Fibroblast of upper back skin (primary cell): ENCODE measurements at regions not wholly inside any gene's neighbourhood (a gene's known extent, or its start where the extent isn't known, plus 50 kb on each side); places are given as distances from the start of the nearest gene placed in this dataset.
A peak's percentile ranks its signal among the peaks of the same experiment; 100 is the strongest.

Experiments
- DNase-seq: peaks from one replicate; pipeline ENCODE4 v3.0.0-alpha.2; 2013

GRCh38 chr1:22267413-22268175, 124.7 kb upstream of the WNT4 start:
- no peak for DNase-seq

- DNase-seq, result no peak
Observed at GRCh38 chr1:22268327-22268726, 125.4 kb upstream of the WNT4 start.

GRCh38 chr1:22271847-22272801, 129.2 kb upstream of the WNT4 start:
- no peak for DNase-seq

- DNase-seq, result no peak
Observed at GRCh38 chr1:22273686-22274681, 131.1 kb upstream of the WNT4 start.

GRCh38 chr1:22275167-22275566, 132.3 kb upstream of the WNT4 start:
- DNase-seq, result no peak

GRCh38 chr1:22275626-22276395, 132.9 kb upstream of the WNT4 start:
- DNase-seq, result peak; percentile 32

- no peak for DNase-seq
Observed at GRCh38 chr1:22276396-22276748, 133.5 kb upstream of the WNT4 start.

GRCh38 chr1:22277662-22278061, 134.8 kb upstream of the WNT4 start:
- no peak for DNase-seq

GRCh38 chr1:22279735-22280134, 136.8 kb upstream of the WNT4 start:
- DNase-seq, result no peak

- DNase-seq, result no peak
Observed at GRCh38 chr1:22280526-22280925, 137.6 kb upstream of the WNT4 start.

- DNase-seq, result no peak
Observed at GRCh38 chr1:22281521-22282363, 138.8 kb upstream of the WNT4 start.

GRCh38 chr1:22282364-22282995, 139.6 kb upstream of the WNT4 start:
- DNase-seq, result no peak

GRCh38 chr1:22283596-22283995, 140.7 kb upstream of the WNT4 start:
- no peak for DNase-seq

- DNase-seq, result no peak
Observed at GRCh38 chr1:22284236-22284635, 141.3 kb upstream of the WNT4 start.

GRCh38 chr1:22284906-22285548, 142.1 kb upstream of the WNT4 start:
- DNase-seq, result no peak

GRCh38 chr1:22285549-22286396, 142.9 kb upstream of the WNT4 start:
- no peak for DNase-seq

GRCh38 chr1:22286491-22286890, 143.6 kb upstream of the WNT4 start:
- DNase-seq, result no peak

- no peak for DNase-seq
Observed at GRCh38 chr1:22287273-22287672, 144.4 kb upstream of the WNT4 start.

- DNase-seq, result no peak
Observed at GRCh38 chr1:22287946-22288520, 145.1 kb upstream of the WNT4 start.
